HL-60 (cell line): ENCODE measurements at regions not wholly inside any gene's neighbourhood (a gene's known extent, or its start where the extent isn't known, plus 50 kb on each side); places are given as distances from the start of the nearest gene placed in this dataset.

Experiments
- DNase-seq, 2 experiments: peaks; one replicate each; pipeline ENCODE4 v3.0.0-alpha.2; 2010 to 2020; ENCODE audit warnings: low read depth in 1 of 2, low spot score in 1 of 2
- H3K27ac ChIP-seq: fragments of 250-450 bp; sonication (Bioruptor Pico); replicated peaks from 2 replicates; pipeline ENCODE4 v1.5.1; 2020; ENCODE audit warnings: mild to moderate bottlenecking, moderate library complexity
- H3K27me3 ChIP-seq: fragments of 250-450 bp; sonication (Bioruptor Pico); 2 replicates; pipeline ENCODE4 v1.5.1; 2021; ENCODE audit warnings: mild to moderate bottlenecking, moderate library complexity; ENCODE audit not compliant: insufficient read depth, poor library complexity, severe bottlenecking
- H3K4me3 ChIP-seq: replicated peaks from 2 replicates; pipeline ENCODE4 v1.5.1; 2011; ENCODE audit warnings: mild to moderate bottlenecking, control low read depth, low read length; ENCODE audit not compliant: insufficient read depth
- CTCF ChIP-seq: IDR thresholded peaks from one replicate; pipeline ENCODE4 v1.5.1; 2011; ENCODE audit warnings: low read length, control low read depth, inconsistent platforms; ENCODE audit not compliant: insufficient read depth
- GABPA ChIP-seq: IDR thresholded peaks from 2 replicates; pipeline ENCODE4 v1.6.1; 2012; ENCODE audit warnings: low read depth
- POLR2AphosphoS5 ChIP-seq: IDR thresholded peaks from 2 replicates; pipeline ENCODE4 v1.6.1; 2012; ENCODE audit warnings: low read depth
- REST ChIP-seq: IDR thresholded peaks from 2 replicates; pipeline ENCODE4 v1.6.1; 2012; ENCODE audit warnings: low read depth; ENCODE audit not compliant: insufficient replicate concordance
- SPI1 ChIP-seq: IDR thresholded peaks from 2 replicates; pipeline ENCODE4 v1.6.1; 2012; ENCODE audit warnings: low read depth, mild to moderate bottlenecking, borderline replicate concordance

GRCh38 chr16:25626172-25626571, 65.6 kb upstream of the HS3ST4 start:
- no peak overlapping the region for H3K4me3 ChIP-seq
- DNase-seq = no peak
- TF ChIP-seq CTCF (no peak), REST (no peak), POLR2AphosphoS5 (no peak), SPI1 (no peak), GABPA (no peak)
- H3K27me3 ChIP-seq = no peaks in the 10 kb centered on the region
- H3K27ac ChIP-seq = no peak overlapping the region

GRCh38 chr16:25625620-25626019, 66.1 kb upstream of the HS3ST4 start:
- Histone ChIP-seq H3K27me3 (no peaks in the 10 kb centered on the region), H3K27ac (no peak overlapping the region), H3K4me3 (no peak overlapping the region)
- no peak for TF ChIP-seq CTCF
- TF ChIP-seq SPI1 = no peak
- no peak for TF ChIP-seq REST
- TF ChIP-seq GABPA = no peak
- TF ChIP-seq POLR2AphosphoS5 = no peak
- DNase-seq = no peak

- TF ChIP-seq GABPA (no peak), SPI1 (no peak), POLR2AphosphoS5 (no peak), REST (no peak)
- Histone ChIP-seq H3K27ac (no peak overlapping the region), H3K4me3 (no peak overlapping the region), H3K27me3 (no peaks in the 10 kb centered on the region)
- DNase-seq = no peak
Measured at GRCh38 chr16:25614716-25615265, 77.0 kb upstream of the HS3ST4 start.
